Limb (tissue), 2 donors: ENCODE measurements at regions not wholly inside any gene's neighbourhood (a gene's known extent, or its start where the extent isn't known, plus 50 kb on each side); places are given as distances from the start of the nearest gene placed in this dataset.
"Not testable (repeated sequence)": the region's sequence is repeated elsewhere in the genome, so short reads cannot be mapped to it uniquely, and the experiment has no call there.

Experiments used
- DNase-seq, 2 donors: peaks; one replicate each; pipeline ENCODE4 v3.0.0-alpha.2; 2016; ENCODE audit errors: extremely low spot score in 2 of 2

DNA sequence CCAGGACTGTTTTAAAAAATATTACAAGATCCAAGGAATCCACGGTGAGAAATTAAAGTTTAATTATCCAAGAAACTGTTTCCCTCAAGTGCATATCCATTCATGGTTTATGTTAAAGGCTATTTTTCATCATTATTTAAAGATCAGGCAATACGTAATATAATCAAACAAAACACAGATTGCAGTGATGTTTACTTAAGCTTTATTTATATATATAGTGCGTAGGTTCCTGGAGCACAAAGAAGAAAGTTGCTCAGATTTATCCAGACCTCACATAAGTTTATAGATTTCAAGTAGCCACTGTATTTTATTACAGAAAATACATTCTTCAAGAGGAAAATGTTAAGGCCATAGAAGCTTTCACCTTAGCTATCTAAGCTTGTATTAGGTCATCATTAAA, 210.0 kb upstream of the KLF14 start:
- DNase-seq = no peak

DNA sequence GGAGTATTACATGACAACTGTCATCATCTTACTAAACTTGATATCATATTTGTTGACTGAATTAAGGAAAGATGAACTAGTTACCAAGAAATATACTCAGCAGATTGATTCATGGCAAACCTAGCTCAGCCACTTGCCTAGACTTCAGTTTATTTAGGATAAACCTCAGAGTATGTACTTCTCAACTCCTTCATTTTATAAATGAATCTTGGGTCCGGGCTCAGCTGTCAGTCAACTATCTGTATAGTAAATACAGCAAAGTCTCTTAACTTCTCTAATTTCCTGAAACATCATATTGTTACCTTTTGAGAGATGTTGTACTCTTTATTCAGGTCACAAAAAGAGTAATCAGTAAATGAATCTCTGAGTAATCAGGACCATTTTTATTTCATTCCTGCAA, 211.0 kb upstream of the KLF14 start:
- no peak for DNase-seq

DNA sequence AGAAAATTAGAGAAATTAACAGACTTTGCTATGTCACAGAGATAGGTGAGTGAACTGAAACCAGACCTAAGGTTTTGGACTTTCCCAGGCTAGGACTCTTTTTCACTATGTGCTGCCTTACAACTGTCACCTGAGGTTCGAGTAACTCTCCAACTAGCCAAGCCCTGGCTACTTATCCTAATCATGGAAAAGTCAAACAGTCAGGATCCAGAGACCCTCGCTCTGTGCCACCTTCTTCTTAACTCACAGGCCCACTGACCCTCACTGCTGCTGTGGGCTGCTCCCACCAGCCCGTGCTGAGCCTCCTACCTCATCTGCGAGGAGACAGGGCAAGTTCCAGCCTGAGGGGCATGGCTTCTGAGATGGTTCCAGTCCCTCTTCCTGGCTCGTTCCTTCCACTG, 211.4 kb upstream of the KLF14 start:
- DNase-seq = no peak

DNA sequence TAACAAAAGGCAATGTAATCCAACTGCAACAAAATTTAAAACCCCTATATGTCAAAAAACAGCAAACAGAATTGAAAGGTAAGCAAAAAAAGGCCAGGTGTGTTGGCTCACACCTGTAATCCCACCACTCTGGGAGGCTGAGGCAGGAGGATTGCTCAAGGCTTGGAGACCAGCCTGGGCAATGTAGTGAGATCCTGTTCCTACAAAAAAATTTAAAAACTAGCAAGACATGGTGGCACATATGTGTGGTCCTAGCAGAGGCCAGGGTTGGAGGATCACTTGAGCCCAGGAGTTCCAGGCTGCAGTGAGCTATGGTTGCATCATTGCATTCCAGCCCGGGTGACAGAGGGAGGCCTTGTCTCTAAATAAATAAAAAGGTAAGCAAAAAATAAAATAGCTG, 212.1 kb upstream of the KLF14 start:
- no peak for DNase-seq

DNA sequence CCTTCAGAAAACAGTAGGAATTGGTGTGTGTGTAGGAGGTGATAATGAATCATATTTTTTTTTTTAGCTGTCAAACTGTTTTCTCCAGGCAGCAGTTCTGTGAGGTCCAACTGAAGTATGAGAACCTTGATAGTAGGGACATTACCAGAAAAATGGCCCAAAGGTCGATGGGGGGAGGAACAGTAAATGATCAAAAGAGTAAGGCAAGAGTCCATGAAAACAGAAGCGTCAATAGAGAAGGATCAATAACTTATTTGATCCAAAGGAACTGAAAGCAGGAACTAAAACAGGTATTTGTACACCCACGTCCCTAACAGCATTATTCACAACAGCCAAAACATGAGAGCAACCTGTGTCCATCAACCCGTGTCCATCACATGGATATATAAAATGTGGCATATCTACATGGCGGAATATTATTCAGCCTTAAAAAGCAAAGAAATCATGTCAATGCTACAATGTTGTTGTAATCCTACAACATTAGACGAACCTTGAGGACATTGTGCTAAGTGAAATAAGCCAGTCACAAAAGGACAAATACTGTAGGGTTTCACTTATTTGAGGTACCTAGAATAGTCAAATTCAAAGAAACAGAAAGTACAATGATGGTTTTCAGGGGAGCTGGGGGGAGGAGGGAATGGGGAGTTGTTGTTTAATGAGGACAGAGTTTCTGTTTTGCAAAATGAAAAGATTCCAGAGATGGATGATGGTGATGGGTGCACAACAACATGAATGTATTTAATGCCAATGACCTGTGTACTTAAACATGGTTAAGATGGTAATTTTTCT, 214.0 kb upstream of the KLF14 start:
- no peak for DNase-seq

DNA sequence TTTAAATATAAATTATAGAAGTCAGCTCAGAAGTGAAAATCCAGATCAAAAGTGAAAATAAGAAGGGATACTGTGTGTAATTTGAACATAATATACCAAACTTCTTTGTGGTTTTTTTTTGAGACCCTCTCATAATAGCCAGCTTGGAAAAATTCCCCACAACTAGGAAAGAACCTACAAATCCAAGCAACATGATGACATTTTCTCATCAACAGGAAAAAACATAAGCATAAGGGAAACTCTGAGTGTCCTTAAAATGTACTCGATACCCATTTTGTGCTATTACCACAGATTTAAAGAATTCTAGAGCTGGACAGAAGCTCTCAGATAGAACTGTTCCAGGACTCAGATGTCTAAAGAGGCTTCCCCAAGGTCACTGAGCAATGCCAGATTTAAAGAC, 214.8 kb upstream of the KLF14 start:
- DNase-seq = no peak

DNA sequence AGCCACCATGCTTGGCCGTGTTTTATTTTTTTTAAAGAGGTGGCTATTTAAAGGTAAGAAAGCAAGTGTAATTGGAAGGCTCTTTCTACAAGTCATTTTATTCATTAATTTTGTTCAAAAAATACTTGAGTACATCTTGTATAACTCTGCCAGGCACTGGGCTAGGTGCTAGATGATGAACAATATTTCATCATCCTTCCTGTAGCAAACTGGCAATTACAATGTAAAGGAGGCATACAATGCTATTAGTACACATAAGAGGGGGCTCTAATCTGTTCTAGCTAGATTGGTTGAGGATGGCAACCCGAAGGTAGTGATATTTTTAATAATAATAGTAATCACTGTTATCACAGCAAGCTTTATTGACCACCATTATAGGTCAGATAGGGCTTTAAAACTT, 215.5 kb upstream of the KLF14 start:
- no peak for DNase-seq

DNA sequence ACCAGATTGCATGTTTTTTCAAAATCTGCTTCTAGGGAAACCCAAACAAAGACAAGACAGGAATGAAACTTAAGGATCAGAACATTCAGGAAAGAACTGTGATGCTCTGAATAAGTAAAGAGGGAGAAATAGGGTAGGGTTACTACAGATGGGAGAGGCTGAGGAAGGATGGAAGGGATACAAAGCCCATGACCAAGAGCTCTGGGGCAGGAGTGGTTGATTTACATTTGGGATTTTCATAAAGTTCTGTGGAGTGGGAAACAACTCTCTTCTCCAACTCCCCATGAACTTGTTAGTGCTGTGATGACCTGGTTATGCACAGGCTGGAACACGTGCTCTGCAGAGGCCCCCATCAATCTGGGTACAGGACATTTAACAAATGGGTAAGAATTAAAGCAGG, 216.0 kb upstream of the KLF14 start:
- no peak for DNase-seq

DNA sequence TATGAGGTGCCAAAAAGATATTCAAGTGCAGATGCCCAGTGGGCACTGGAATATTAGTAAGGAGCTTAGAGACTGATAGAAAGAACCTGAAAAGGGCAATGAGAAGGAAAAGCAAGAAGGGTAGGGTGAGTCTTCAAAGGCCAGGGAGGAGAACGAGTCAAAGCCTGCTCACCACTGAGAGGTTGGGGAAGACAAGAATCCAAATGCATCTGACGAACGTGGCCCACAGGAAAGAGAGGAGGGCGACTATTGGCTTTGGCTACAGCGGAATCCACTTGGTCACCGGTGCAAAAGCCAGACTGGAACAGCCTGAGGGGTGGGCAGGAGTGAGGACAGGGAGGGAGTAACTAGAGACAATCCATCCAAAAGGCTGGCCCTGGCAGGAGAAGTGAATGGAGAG, 216.7 kb upstream of the KLF14 start:
- DNase-seq = no peak

DNA sequence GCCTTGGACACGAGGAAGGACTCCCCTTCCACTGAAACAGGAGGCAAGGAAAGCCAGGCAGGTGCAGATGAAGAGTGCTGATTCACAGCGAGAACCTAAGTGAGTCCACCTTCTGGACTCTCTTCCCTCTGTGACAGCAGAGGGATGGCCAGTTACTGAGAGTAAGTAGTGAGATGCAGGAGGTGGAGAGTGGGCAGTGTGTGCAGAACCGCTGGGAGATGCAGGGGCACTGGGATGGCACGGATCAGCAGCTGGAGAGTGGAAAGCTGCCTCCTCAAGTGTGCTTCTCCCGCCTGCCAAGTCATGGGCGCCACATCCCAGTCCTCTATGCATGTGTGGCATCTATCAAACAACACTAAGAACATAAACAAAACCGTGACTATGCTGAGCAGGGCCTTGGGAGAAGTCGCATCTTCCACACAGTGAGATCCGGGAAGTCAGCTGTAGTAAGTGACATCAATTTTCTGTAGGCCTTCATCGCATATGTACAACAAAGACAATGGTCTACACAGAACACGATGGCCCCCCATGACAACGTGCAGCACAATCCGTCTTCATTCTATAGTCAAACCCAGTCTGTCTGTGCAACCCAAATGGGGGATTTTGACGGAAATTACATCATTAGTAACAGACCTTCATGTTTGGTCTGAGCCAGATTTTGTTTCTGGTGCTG, 217.4 kb upstream of the KLF14 start:
- DNase-seq = no peak

DNA sequence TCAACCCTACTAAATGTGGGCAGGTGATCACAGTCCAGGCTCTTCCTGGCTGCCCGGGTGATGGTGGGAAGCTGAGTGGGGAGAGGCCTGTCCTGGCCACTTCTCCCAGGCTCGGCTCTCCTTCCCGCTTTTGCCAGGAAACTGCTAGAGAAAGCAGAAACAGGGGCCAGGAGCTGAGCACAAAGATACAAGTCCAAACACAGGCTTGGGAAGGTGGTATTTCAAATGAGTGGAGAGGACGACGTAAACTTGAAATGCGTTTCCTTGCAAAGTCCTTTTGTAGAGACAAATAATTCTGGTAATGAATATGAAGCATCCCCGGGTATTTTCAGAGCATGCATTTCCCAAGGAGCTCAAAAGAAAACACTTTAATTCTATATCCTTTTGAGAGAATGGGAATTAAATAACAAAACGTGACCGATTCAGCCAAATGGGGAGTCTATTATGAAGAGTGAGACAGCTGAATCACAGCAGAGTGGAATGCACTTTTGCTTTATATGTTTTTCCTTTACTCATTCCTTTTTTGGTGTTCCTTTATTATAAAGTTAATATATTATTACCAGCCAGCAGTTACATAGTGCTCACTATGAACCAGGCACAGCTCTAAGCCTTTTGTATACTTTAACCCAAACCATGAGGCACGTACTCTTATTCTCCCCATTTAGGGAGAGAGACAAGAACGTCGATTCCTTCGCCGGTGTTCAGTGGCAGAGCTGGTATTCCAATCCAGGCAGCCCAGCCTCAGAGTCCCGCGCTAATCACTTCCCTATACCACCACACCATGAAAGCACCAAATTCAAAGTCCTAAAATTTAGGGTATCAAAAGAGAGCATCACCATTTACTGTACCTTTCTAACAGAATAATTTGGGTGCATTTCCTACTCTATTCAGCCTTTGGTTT, 218.2 kb upstream of the KLF14 start:
- no peak for DNase-seq

DNA sequence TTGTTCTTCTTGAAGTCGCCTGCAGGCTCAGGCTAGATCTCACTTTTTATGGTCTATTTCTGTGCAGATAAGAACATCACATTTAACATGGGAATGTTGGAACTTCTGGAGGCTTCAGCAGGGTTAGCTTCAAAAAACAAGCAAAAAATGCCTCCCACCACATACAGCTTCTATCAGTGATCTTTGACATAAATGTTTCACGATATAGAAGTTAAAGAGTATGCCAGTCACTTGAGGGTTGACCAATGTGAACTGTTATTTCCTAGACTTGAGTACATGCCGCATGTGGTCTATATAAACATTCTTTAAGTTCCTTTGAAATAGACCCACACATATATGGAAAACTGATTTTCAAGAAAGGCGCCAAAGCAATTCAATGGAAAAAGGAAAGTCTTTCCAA, 219.2 kb upstream of the KLF14 start:
- no peak for DNase-seq

DNA sequence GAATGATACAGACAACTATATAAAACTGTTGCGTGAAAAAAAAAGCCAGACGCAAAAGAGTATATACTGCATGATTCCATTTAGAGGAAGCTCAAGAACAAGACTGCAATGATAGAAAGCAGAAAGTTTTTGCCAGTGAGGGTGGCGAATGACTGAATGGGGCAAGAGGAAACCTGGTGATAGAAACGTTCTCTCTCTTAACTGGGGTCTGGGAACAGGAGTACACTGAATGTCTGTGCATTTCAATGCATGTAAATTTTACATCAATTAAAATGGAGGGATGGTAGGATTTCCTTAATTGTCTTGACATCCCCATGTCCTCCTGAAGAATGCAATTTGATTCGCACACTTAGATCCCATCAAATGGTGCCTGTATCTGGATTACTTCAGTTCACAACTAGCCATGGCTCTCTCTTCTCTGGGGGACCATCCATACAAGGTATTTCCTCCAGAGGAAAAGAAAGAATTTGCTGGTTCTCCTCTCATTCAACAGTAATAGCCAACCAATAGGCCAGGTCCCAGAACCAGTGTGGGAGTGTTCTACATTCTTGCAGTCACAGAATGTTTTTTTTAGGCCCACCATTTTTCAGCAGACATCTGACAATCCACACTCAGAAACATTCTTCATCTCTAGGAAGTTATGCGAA, 221.0 kb upstream of the KLF14 start:
- DNase-seq = no peak

DNA sequence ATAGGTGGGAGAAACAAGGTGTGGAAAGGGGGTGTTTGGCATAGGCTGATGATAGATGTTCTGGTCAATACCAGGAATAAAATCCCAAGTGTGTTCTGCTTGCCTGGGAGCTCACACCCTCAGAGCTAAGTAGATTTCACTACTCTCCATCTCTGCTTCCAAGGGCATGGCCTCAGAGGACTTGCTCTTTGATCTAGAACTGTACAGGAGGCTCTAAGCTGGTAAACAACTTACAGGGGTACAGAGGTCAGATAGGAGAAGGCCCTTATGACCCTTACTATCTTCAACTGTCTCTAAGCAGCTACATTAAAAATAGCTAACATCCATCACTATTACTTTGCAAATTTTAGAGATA, 221.5 kb upstream of the KLF14 start:
- DNase-seq = no peak

DNA sequence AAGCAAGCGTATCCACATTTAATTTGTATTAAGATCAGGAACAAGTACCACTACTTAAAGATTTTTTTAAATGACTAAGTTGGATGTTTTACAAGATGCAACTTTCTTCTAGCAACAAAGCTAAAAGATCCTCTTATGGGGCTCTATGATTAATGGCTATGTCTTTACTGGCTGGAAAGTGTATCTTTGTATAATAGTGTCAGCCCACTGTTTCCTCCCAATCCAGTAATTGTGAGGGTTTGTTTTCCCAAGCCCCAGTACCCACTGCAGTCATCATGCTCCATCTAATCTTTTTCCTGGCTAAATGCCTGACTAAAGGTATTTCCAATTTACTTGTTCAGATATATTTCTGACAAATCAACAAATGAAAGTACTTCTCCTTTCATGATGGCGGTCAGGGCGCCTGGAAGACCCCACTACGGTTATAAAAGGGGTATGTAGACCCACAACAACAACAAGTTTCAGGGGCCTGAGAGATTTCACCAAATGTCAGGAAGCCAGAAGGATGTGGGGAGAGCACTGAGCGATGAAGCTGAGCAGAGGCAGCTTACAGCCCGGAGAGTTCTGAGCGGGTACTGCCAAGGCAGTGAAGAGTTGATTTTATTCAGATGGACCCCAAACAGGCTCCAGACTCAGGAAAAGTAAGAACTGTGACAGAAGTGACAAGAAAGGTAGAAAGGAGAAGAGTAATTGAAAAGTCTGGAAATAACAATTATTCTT, 222.6 kb upstream of the KLF14 start:
- no peak for DNase-seq

DNA sequence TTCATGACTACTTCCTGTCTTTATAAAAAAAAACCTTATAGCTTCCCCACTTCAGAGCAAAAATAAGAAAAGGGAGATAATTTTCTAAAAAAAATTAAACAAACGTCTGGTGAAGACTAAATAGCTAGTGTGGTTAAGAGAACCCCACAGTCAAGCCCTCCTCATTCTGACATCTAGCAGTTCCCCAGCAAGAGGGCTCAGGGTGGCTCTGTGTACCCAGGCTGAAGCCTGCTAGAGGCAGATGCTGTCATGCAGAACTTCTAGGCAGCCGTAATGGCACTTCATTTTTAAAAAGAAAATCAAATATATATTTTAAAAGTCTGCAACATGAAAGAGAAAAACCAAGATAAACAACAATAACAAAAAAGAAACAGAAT, 223.1 kb upstream of the KLF14 start:
- no peak for DNase-seq

DNA sequence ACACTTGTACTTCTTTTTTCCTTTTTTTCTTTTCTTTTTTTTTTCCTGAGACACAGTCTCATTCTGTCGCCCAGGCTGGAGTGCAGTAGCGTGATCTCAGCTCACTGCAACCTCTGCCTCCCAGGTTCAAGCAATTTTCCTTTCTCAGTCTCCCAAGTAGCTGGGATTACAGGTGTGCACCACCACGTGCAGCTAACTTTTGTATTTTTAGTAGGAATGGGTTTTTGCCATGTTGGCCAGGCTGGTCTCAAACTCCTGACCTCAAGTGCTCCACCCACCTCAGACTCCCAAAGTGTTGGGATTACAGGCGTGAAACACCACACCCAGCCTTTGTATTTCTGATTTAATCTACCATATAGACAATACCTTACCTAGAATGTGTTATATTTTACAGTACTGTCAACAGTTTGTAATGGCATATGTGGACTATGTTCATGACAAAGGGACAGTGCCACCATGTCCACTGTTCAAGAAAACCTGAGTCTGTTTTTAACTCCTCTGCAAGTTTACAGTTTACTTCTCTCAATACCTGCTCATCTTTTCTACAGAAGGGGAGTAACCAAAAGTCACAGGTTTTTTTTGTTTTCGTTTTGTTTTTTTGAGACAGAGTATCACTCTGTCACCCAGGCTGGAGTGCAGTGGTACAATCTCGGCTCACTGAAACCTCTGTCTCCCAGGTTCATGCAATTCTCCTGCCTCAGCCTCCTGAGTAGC, 223.9 kb upstream of the KLF14 start:
- DNase-seq = not testable (repeated sequence)

DNA sequence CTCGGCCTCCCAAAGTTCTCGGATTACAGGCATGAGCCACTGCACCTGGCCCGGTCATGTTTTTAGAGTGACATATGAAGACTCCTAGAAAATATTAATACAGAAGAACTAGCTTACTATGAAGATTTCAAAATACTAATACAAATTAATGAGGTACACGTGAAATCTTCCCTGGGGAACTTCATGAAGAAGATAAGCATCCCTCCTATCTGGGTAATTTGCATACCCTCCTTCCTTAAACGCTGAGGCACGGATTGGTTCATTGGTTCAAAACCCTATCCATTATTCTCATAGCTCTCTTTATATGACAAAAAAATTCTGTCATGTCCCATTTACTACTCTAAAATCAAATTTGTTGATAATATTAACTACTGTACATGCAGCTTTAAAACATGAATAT, 224.8 kb upstream of the KLF14 start:
- no peak for DNase-seq

DNA sequence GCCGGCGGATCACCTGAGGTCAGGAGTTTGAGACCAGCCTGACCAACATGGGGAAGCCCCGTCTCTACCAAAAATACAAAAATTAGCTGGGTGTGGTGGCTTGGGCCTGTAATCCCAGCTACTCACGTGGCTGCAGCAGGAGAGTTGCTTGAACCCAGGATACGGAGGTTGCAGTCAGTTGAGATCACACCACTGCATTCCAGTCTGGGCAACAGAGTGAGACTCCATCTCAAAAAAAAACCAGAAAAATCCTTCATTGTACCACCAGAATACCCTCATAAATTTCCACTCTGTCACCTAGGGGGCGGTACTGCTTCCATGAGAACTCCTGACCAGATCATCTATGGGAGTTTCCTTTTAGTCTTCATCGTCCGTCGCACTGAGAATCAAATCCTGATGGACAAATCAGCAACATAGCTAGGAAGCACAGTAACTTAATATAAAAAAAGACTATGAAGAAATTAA, 225.8 kb upstream of the KLF14 start:
- DNase-seq = no peak

DNA sequence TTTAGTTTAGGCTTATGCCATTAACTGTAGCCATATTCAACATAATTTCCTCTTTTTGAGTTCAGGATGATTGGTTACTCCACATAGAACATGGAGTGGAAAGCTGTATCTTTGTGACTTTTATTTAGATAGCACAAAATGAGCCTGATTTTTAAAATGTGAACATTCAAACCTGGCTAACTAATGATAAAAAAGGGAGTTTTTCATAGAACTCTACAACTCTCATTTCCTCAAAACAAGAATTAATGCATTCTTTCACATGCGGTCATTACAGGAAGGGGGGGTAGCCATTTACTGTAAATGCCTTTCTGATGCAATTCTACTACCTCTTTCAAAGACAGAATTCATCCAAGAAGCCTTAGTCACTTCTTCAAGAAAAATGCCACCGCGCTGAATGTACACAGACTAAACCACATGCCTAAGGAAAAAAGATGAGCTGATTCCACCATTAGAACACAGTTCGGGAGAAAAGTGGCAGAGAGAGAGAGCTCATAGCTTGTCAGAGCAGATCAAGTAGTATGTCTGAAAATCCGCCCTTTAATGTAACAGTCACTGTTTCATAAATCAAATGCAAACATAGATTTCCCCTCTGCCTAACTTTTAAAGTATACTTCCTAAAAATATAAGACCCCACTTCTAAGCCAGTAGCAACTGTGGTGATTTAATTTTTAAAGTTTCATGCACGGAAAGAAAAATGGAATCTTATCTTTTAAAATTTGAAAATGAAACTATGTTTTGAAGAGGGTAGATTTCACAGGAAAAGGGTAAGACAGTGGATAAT, 226.4 kb upstream of the KLF14 start:
- DNase-seq = no peak
